ENCODE measurements at regions not wholly inside any gene's neighbourhood (a gene's known extent, or its start where the extent isn't known, plus 50 kb on each side); places are given as distances from the start of the nearest gene placed in this dataset.
"Not testable (repeated sequence)": the region's sequence is repeated elsewhere in the genome, so short reads cannot be mapped to it uniquely, and the experiment has no call there.

- Histone ChIP-seq H3K27me3 (ENCODE audit: control insufficient read depth in 3 of 3, insufficient read depth in 3 of 3, low read length in 3 of 3) (no peaks in the 10 kb centered on the region), H3K4me3 (ENCODE audit: low read depth in 1 of 3, low read length in 3 of 3) (peak overlapping the region in 1 of 3 donors; percentile 19), H3K36me3 (ENCODE audit: control insufficient read depth in 3 of 3, insufficient read depth in 2 of 3, low read depth in 1 of 3, low read length in 3 of 3) (no peaks in the 10 kb centered on the region), H3K9me3 (ENCODE audit: control insufficient read depth in 2 of 2, insufficient read depth in 1 of 2, low read depth in 1 of 2, low read length in 1 of 2) (no peaks in the 10 kb centered on the region), H3K4me1 (ENCODE audit: control insufficient read depth in 3 of 3, insufficient read depth in 2 of 3, low read depth in 1 of 3, low read length in 2 of 3) (no peaks in the 10 kb centered on the region), H3K27ac (ENCODE audit: low read depth in 1 of 3, low read length in 2 of 3) (no peak overlapping the region)
- DNase-seq (peak in 1 of 2 donors; percentile 7), FAIRE-seq (no peak)
- WGBS, 3 donors = 20 to 35% (median 27%) methylated on average over 2 of the region's 2 CpGs
These were observed 1646.9 kb upstream of the ADGRL3 start for GRCh38 chr4:59553063-59553720.

GRCh38 chr4:59553721-59554091, 1646.4 kb upstream of the ADGRL3 start:
- Histone ChIP-seq H3K27ac (ENCODE audit: low read depth in 1 of 3, low read length in 2 of 3) (no peak overlapping the region), H3K36me3 (ENCODE audit: control insufficient read depth in 3 of 3, insufficient read depth in 2 of 3, low read depth in 1 of 3, low read length in 3 of 3) (no peaks in the 10 kb centered on the region), H3K4me1 (ENCODE audit: control insufficient read depth in 3 of 3, insufficient read depth in 2 of 3, low read depth in 1 of 3, low read length in 2 of 3) (no peaks in the 10 kb centered on the region), H3K27me3 (ENCODE audit: control insufficient read depth in 3 of 3, insufficient read depth in 3 of 3, low read length in 3 of 3) (no peaks in the 10 kb centered on the region), H3K9me3 (ENCODE audit: control insufficient read depth in 2 of 2, insufficient read depth in 1 of 2, low read depth in 1 of 2, low read length in 1 of 2) (no peaks in the 10 kb centered on the region), H3K4me3 (ENCODE audit: low read depth in 1 of 3, low read length in 3 of 3) (no peak overlapping the region)
- 24 to 41% (median 35%) methylated on average over 2 of the region's 2 CpGs for WGBS, 3 donors
- FAIRE-seq (no peak), DNase-seq (peak in 1 of 2 donors; percentile 20)

- not testable (repeated sequence) for H3K9me3 ChIP-seq (ENCODE audit: control insufficient read depth in 2 of 2, insufficient read depth in 1 of 2, low read depth in 1 of 2, low read length in 1 of 2); FAIRE-seq; H3K4me1 ChIP-seq (ENCODE audit: control insufficient read depth in 3 of 3, insufficient read depth in 2 of 3, low read depth in 1 of 3, low read length in 2 of 3); H3K27ac ChIP-seq (ENCODE audit: low read depth in 1 of 3, low read length in 2 of 3); H3K4me3 ChIP-seq (ENCODE audit: low read depth in 1 of 3, low read length in 3 of 3); H3K36me3 ChIP-seq (ENCODE audit: control insufficient read depth in 3 of 3, insufficient read depth in 2 of 3, low read depth in 1 of 3, low read length in 3 of 3); H3K27me3 ChIP-seq (ENCODE audit: control insufficient read depth in 3 of 3, insufficient read depth in 3 of 3, low read length in 3 of 3); DNase-seq
- 77 to 80% (median 77%) methylated on average over 2 of the region's 2 CpGs for WGBS, 3 donors
These were observed 1643.9 kb upstream of the ADGRL3 start for GRCh38 chr4:59556191-59556590.

- H3K27me3 ChIP-seq (ENCODE audit: control insufficient read depth in 3 of 3, insufficient read depth in 3 of 3, low read length in 3 of 3); H3K9me3 ChIP-seq (ENCODE audit: control insufficient read depth in 2 of 2, insufficient read depth in 1 of 2, low read depth in 1 of 2, low read length in 1 of 2); H3K27ac ChIP-seq (ENCODE audit: low read depth in 1 of 3, low read length in 2 of 3); DNase-seq; FAIRE-seq; H3K4me1 ChIP-seq (ENCODE audit: control insufficient read depth in 3 of 3, insufficient read depth in 2 of 3, low read depth in 1 of 3, low read length in 2 of 3); H3K4me3 ChIP-seq (ENCODE audit: low read depth in 1 of 3, low read length in 3 of 3); H3K36me3 ChIP-seq (ENCODE audit: control insufficient read depth in 3 of 3, insufficient read depth in 2 of 3, low read depth in 1 of 3, low read length in 3 of 3): not testable (repeated sequence)
- 52 to 67% (median 57%) methylated on average over 9 of the region's 9 CpGs for WGBS, 3 donors
These were observed 1639.9 kb upstream of the ADGRL3 start for GRCh38 chr4:59560141-59560648.

- Histone ChIP-seq H3K27ac (ENCODE audit: low read depth in 1 of 3, low read length in 2 of 3) (no peak overlapping the region), H3K4me1 (ENCODE audit: control insufficient read depth in 3 of 3, insufficient read depth in 2 of 3, low read depth in 1 of 3, low read length in 2 of 3) (no peaks in the 10 kb centered on the region), H3K9me3 (ENCODE audit: control insufficient read depth in 2 of 2, insufficient read depth in 1 of 2, low read depth in 1 of 2, low read length in 1 of 2) (no peaks in the 10 kb centered on the region), H3K36me3 (ENCODE audit: control insufficient read depth in 3 of 3, insufficient read depth in 2 of 3, low read depth in 1 of 3, low read length in 3 of 3) (no peaks in the 10 kb centered on the region), H3K27me3 (ENCODE audit: control insufficient read depth in 3 of 3, insufficient read depth in 3 of 3, low read length in 3 of 3) (no peaks in the 10 kb centered on the region), H3K4me3 (ENCODE audit: low read depth in 1 of 3, low read length in 3 of 3) (no peak overlapping the region)
- DNase-seq (no peak), FAIRE-seq (no peak)
- 53 to 71% (median 57%) methylated on average over 1 of the region's 1 CpG for WGBS, 3 donors
These were observed 1634.3 kb upstream of the ADGRL3 start for GRCh38 chr4:59565836-59566235.

GRCh38 chr4:59570860-59571476, 1629.2 kb upstream of the ADGRL3 start:
- Histone ChIP-seq H3K4me1 (ENCODE audit: control insufficient read depth in 3 of 3, insufficient read depth in 2 of 3, low read depth in 1 of 3, low read length in 2 of 3) (no peaks in the 10 kb centered on the region), H3K9me3 (ENCODE audit: control insufficient read depth in 2 of 2, insufficient read depth in 1 of 2, low read depth in 1 of 2, low read length in 1 of 2) (no peaks in the 10 kb centered on the region), H3K27ac (ENCODE audit: low read depth in 1 of 3, low read length in 2 of 3) (no peak overlapping the region), H3K4me3 (ENCODE audit: low read depth in 1 of 3, low read length in 3 of 3) (no peak overlapping the region), H3K27me3 (ENCODE audit: control insufficient read depth in 3 of 3, insufficient read depth in 3 of 3, low read length in 3 of 3) (no peaks in the 10 kb centered on the region), H3K36me3 (ENCODE audit: control insufficient read depth in 3 of 3, insufficient read depth in 2 of 3, low read depth in 1 of 3, low read length in 3 of 3) (no peaks in the 10 kb centered on the region)
- FAIRE-seq (no peak), DNase-seq (no peak)
- 27 to 45% (median 38%) methylated on average over 2 of the region's 2 CpGs for WGBS, 3 donors

- WGBS, 3 donors = 49 to 69% (median 58%) methylated on average over 9 of the region's 9 CpGs
- H3K4me1 ChIP-seq (ENCODE audit: control insufficient read depth in 3 of 3, insufficient read depth in 2 of 3, low read depth in 1 of 3, low read length in 2 of 3) = no peaks in the 10 kb centered on the region
- H3K27ac ChIP-seq (ENCODE audit: low read depth in 1 of 3, low read length in 2 of 3) = no peak overlapping the region
- no peaks in the 10 kb centered on the region for H3K9me3 ChIP-seq (ENCODE audit: control insufficient read depth in 2 of 2, insufficient read depth in 1 of 2, low read depth in 1 of 2, low read length in 1 of 2)
- no peak overlapping the region for H3K4me3 ChIP-seq (ENCODE audit: low read depth in 1 of 3, low read length in 3 of 3)
- no peak for FAIRE-seq
- H3K36me3 ChIP-seq (ENCODE audit: control insufficient read depth in 3 of 3, insufficient read depth in 2 of 3, low read depth in 1 of 3, low read length in 3 of 3) = no peaks in the 10 kb centered on the region
- H3K27me3 ChIP-seq (ENCODE audit: control insufficient read depth in 3 of 3, insufficient read depth in 3 of 3, low read length in 3 of 3) = no peaks in the 10 kb centered on the region
- DNase-seq = no peak
These were observed 1628.2 kb upstream of the ADGRL3 start for GRCh38 chr4:59571805-59572430.

- no peak for DNase-seq
- Histone ChIP-seq H3K9me3 (ENCODE audit: control insufficient read depth in 2 of 2, insufficient read depth in 1 of 2, low read depth in 1 of 2, low read length in 1 of 2) (peaks cover 0 to 10% of the 10 kb centered on the region in 2 donors), H3K27me3 (ENCODE audit: control insufficient read depth in 3 of 3, insufficient read depth in 3 of 3, low read length in 3 of 3) (no peaks in the 10 kb centered on the region), H3K4me3 (ENCODE audit: low read depth in 1 of 3, low read length in 3 of 3) (no peak overlapping the region), H3K36me3 (ENCODE audit: control insufficient read depth in 3 of 3, insufficient read depth in 2 of 3, low read depth in 1 of 3, low read length in 3 of 3) (no peaks in the 10 kb centered on the region), H3K4me1 (ENCODE audit: control insufficient read depth in 3 of 3, insufficient read depth in 2 of 3, low read depth in 1 of 3, low read length in 2 of 3) (no peaks in the 10 kb centered on the region), H3K27ac (ENCODE audit: low read depth in 1 of 3, low read length in 2 of 3) (no peak overlapping the region)
- WGBS, 3 donors = 81 to 85% (median 83%) methylated on average over 10 of the region's 10 CpGs
- no peak for FAIRE-seq
These were observed 1616.1 kb upstream of the ADGRL3 start for GRCh38 chr4:59583845-59584568.
